HG03571 (cell line): ENCODE measurements at regions not wholly inside any gene's neighbourhood (a gene's known extent, or its start where the extent isn't known, plus 50 kb on each side); places are given as distances from the start of the nearest gene placed in this dataset.
"Not testable (repeated sequence)": the region's sequence is repeated elsewhere in the genome, so short reads cannot be mapped to it uniquely, and the experiment has no call there.

Experiments used
- ATAC-seq: cut with Tn5 transposase; IDR thresholded peaks from one replicate; pipeline ENCODE4 v1.9.1; 2021; ENCODE audit not compliant: unreplicated experiment

- ATAC-seq, result no peak
Measured at GRCh38 chr7:17044396-17044795, 162.6 kb upstream of the AGR3 start.

GRCh38 chr7:17044861-17045260, 163.1 kb upstream of the AGR3 start:
- no peak for ATAC-seq

GRCh38 chr7:17046259-17046658, 164.5 kb upstream of the AGR3 start:
- ATAC-seq, result no peak

GRCh38 chr7:17046666-17047065, 164.9 kb upstream of the AGR3 start:
- no peak for ATAC-seq

- not testable (repeated sequence) for ATAC-seq
Measured at GRCh38 chr7:17053164-17053563, 171.4 kb upstream of the AGR3 start.

GRCh38 chr7:17054206-17054605, 172.4 kb upstream of the AGR3 start:
- no peak for ATAC-seq

- no peak for ATAC-seq
Measured at GRCh38 chr7:17054836-17055235, 173.1 kb upstream of the AGR3 start.

- no peak for ATAC-seq
Measured at GRCh38 chr7:17055596-17055995, 173.8 kb upstream of the AGR3 start.

GRCh38 chr7:17056491-17057142, 174.8 kb upstream of the AGR3 start:
- ATAC-seq, result no peak

GRCh38 chr7:17057143-17057509, 175.3 kb upstream of the AGR3 start:
- ATAC-seq, result no peak

- ATAC-seq, result no peak
Measured at GRCh38 chr7:17058568-17058967, 176.8 kb upstream of the AGR3 start.

- ATAC-seq, result no peak
Measured at GRCh38 chr7:17060051-17060450, 178.3 kb upstream of the AGR3 start.

GRCh38 chr7:17061443-17061842, 179.7 kb upstream of the AGR3 start:
- ATAC-seq, result no peak

GRCh38 chr7:17062151-17063044, 180.6 kb upstream of the AGR3 start:
- no peak for ATAC-seq

- ATAC-seq, result no peak
Measured at GRCh38 chr7:17063045-17063383, 181.2 kb upstream of the AGR3 start.

- ATAC-seq, result no peak
Measured at GRCh38 chr7:17067691-17068090, 185.9 kb upstream of the AGR3 start.

- no peak for ATAC-seq
Measured at GRCh38 chr7:17069146-17069545, 187.4 kb upstream of the AGR3 start.

GRCh38 chr7:17070231-17070708, 188.5 kb upstream of the AGR3 start:
- ATAC-seq, result no peak

- peak; percentile 57 for ATAC-seq
Measured at GRCh38 chr7:17071866-17072265, 190.1 kb upstream of the AGR3 start.

GRCh38 chr7:17075601-17076255, 193.9 kb upstream of the AGR3 start:
- no peak for ATAC-seq

- no peak for ATAC-seq
Measured at GRCh38 chr7:17078298-17078697, 196.5 kb upstream of the AGR3 start.
